Mammary epithelial cell (primary cell): ENCODE measurements at regions not wholly inside any gene's neighbourhood (a gene's known extent, or its start where the extent isn't known, plus 50 kb on each side); places are given as distances from the start of the nearest gene placed in this dataset.

ENCODE experiments used
- EZH2 ChIP-seq: IDR thresholded peaks from 2 replicates; pipeline ENCODE4 v1.6.1; 2012; ENCODE audit warnings: low read length, inconsistent platforms, borderline replicate concordance
- TF ChIP-seq, protein P1 (sequence below), 2 donors: IDR thresholded peaks in 1 of 2; conservative IDR thresholded peaks in 1 of 2; 2 replicates each; pipeline ENCODE4 v1.5.1; 2011 to 2012; ENCODE audit warnings: inconsistent platforms in 2 of 2, low read length in 2 of 2, mild to moderate bottlenecking in 2 of 2, control low read depth in 1 of 2, low read depth in 1 of 2; ENCODE audit not compliant: insufficient read depth in 1 of 2; ENCODE audit errors: extremely low read depth in 1 of 2

DNA sequence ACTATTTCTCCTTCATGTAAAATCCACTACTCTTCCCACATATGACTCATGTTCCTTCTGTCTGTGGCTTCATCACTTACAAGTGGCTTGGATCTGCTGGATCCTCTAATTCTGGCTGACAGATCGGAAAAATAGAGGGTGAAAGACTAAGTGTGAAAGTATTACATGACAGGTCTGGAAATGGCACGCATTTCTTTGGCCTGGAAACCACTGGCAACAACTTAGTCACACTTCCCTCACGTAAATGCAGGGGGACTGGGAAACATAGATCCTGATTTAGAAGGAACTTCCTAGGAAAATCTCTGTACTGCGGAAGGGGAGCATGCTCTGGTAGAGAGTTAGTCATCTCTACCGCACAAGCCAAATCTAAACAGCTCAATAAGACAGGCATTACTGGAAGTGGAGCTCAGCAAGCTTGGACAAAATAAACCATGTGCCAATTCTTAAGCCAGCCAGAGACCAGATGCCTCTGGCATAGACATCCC lies 305.4 kb upstream of the PTBP2 start:
- TF ChIP-seq, protein P1, sequence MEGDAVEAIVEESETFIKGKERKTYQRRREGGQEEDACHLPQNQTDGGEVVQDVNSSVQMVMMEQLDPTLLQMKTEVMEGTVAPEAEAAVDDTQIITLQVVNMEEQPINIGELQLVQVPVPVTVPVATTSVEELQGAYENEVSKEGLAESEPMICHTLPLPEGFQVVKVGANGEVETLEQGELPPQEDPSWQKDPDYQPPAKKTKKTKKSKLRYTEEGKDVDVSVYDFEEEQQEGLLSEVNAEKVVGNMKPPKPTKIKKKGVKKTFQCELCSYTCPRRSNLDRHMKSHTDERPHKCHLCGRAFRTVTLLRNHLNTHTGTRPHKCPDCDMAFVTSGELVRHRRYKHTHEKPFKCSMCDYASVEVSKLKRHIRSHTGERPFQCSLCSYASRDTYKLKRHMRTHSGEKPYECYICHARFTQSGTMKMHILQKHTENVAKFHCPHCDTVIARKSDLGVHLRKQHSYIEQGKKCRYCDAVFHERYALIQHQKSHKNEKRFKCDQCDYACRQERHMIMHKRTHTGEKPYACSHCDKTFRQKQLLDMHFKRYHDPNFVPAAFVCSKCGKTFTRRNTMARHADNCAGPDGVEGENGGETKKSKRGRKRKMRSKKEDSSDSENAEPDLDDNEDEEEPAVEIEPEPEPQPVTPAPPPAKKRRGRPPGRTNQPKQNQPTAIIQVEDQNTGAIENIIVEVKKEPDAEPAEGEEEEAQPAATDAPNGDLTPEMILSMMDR (conservative IDR thresholded peaks at IDR 0.05 in 1 of 2, IDR thresholded peaks at IDR 0.05 in 1 of 2; ENCODE audit: extremely low read depth in 1 of 2, insufficient read depth in 1 of 2, low read depth in 1 of 2, low read length in 2 of 2), result no peak
- TF ChIP-seq EZH2, result no peak
